ENCODE measurements at regions not wholly inside any gene's neighbourhood (a gene's known extent, or its start where the extent isn't known, plus 50 kb on each side); places are given as distances from the start of the nearest gene placed in this dataset.

GRCh38 chr1:9179463-9180110, 50.7 kb upstream of the GPR157 start:
- DNase-seq, result no peak

- no peak for DNase-seq
These were observed 51.4 kb upstream of the GPR157 start for GRCh38 chr1:9180111-9180819.

GRCh38 chr1:9181176-9181906, 52.4 kb upstream of the GPR157 start:
- peak; percentile 80 for DNase-seq

GRCh38 chr1:9181990-9182783, 52.4 kb upstream of the H6PD start:
- peak; percentile 29 for DNase-seq

GRCh38 chr1:9182784-9183257, 51.8 kb upstream of the H6PD start:
- no peak for DNase-seq

- DNase-seq, result no peak
These were observed 51.1 kb upstream of the H6PD start for GRCh38 chr1:9183441-9183840.

GRCh38 chr1:9183898-9184297, 50.7 kb upstream of the H6PD start:
- DNase-seq, result no peak

- DNase-seq, result no peak
These were observed 49.8 kb upstream of the H6PD start for GRCh38 chr1:9184749-9185148.
